NT2/D1 (cell line): ENCODE measurements at regions not wholly inside any gene's neighbourhood (a gene's known extent, or its start where the extent isn't known, plus 50 kb on each side); places are given as distances from the start of the nearest gene placed in this dataset.

Experiments
- DNase-seq: peaks from one replicate; pipeline ENCODE4 v3.0.0-alpha.2; 2011; ENCODE audit warnings: low read depth, low spot score
- H3K27me3 ChIP-seq: 2 replicates; pipeline ENCODE4 v1.6.0; 2011; ENCODE audit warnings: mild to moderate bottlenecking; ENCODE audit not compliant: insufficient read length, insufficient read depth
- H3K36me3 ChIP-seq: 2 replicates; pipeline ENCODE4 v1.6.1; 2011; ENCODE audit warnings: mild to moderate bottlenecking, low read length, mixed read lengths; ENCODE audit not compliant: insufficient read depth, insufficient read length
- H3K4me1 ChIP-seq: 2 replicates; pipeline ENCODE4 v1.5.1; 2011; ENCODE audit not compliant: insufficient read depth, insufficient read length
- H3K4me3 ChIP-seq: 2 replicates; pipeline ENCODE4 v1.5.1; 2011; ENCODE audit warnings: low read depth; ENCODE audit not compliant: insufficient read length
- H3K9ac ChIP-seq: 2 replicates; pipeline ENCODE4 v1.6.0; 2011; ENCODE audit warnings: low read depth; ENCODE audit not compliant: insufficient read length
- H3K9me3 ChIP-seq: 2 replicates; pipeline ENCODE4 v1.5.1; 2011; ENCODE audit warnings: mild to moderate bottlenecking, low read length; ENCODE audit not compliant: insufficient read depth
- SUZ12 ChIP-seq: IDR thresholded peaks from 2 replicates; pipeline ENCODE4 v1.6.1; 2011; ENCODE audit not compliant: insufficient read length, insufficient read depth; ENCODE audit errors: extremely low read depth
- YY1 ChIP-seq: IDR thresholded peaks from 2 replicates; pipeline ENCODE4 v1.6.1; 2011; ENCODE audit not compliant: insufficient read length, insufficient read depth
- ZNF274 ChIP-seq: IDR thresholded peaks from 2 replicates; pipeline ENCODE4 v1.6.1; 2011; ENCODE audit warnings: mild to moderate bottlenecking, low read depth, low read length

GRCh38 chr16:62870554-62870953 lies 834.3 kb upstream of the CDH8 start:
- Histone ChIP-seq H3K9ac (no peak overlapping the region), H3K36me3 (no peaks in the 10 kb centered on the region), H3K4me3 (no peak overlapping the region), H3K9me3 (no peaks in the 10 kb centered on the region), H3K4me1 (no peaks in the 10 kb centered on the region), H3K27me3 (no peaks in the 10 kb centered on the region)
- DNase-seq = no peak
- TF ChIP-seq SUZ12 (no peak), ZNF274 (no peak), YY1 (no peak)

GRCh38 chr16:62869837-62870236 lies 833.6 kb upstream of the CDH8 start:
- Histone ChIP-seq H3K36me3 (no peaks in the 10 kb centered on the region), H3K9me3 (no peaks in the 10 kb centered on the region), H3K4me3 (no peak overlapping the region), H3K4me1 (no peaks in the 10 kb centered on the region), H3K27me3 (no peaks in the 10 kb centered on the region), H3K9ac (no peak overlapping the region)
- DNase-seq = no peak
- no peak for TF ChIP-seq YY1
- no peak for TF ChIP-seq SUZ12
- no peak for TF ChIP-seq ZNF274

GRCh38 chr16:62863139-62863538 lies 826.9 kb upstream of the CDH8 start:
- no peak for DNase-seq
- TF ChIP-seq SUZ12 = no peak
- TF ChIP-seq YY1 = no peak
- TF ChIP-seq ZNF274 = no peak
- Histone ChIP-seq H3K36me3 (no peaks in the 10 kb centered on the region), H3K9ac (no peak overlapping the region), H3K27me3 (no peaks in the 10 kb centered on the region), H3K4me1 (no peaks in the 10 kb centered on the region), H3K9me3 (no peaks in the 10 kb centered on the region), H3K4me3 (no peak overlapping the region)

- H3K9me3 ChIP-seq = no peaks in the 10 kb centered on the region
- H3K4me1 ChIP-seq = no peaks in the 10 kb centered on the region
- TF ChIP-seq YY1 = no peak
- no peak for TF ChIP-seq SUZ12
- no peak for TF ChIP-seq ZNF274
- H3K4me3 ChIP-seq = no peak overlapping the region
- no peak for DNase-seq
- H3K36me3 ChIP-seq = no peaks in the 10 kb centered on the region
- no peak overlapping the region for H3K9ac ChIP-seq
- H3K27me3 ChIP-seq = no peaks in the 10 kb centered on the region
Measured at GRCh38 chr16:62853887-62854286, 817.6 kb upstream of the CDH8 start.

GRCh38 chr16:62846399-62847057 lies 810.3 kb upstream of the CDH8 start:
- no peaks in the 10 kb centered on the region for H3K36me3 ChIP-seq

GRCh38 chr16:62832214-62832613 lies 796.0 kb upstream of the CDH8 start:
- TF ChIP-seq SUZ12 = no peak
- no peak for TF ChIP-seq YY1
- no peak for TF ChIP-seq ZNF274
- H3K4me3 ChIP-seq = no peak overlapping the region

More at GRCh38 chr16:62846399-62847057, 810.3 kb upstream of the CDH8 start:
- TF ChIP-seq YY1 (no peak), SUZ12 (no peak), ZNF274 (no peak)
- H3K4me1 ChIP-seq = no peaks in the 10 kb centered on the region
- no peak overlapping the region for H3K4me3 ChIP-seq
- H3K9me3 ChIP-seq = no peaks in the 10 kb centered on the region
- no peak overlapping the region for H3K9ac ChIP-seq
- H3K27me3 ChIP-seq = no peaks in the 10 kb centered on the region
- DNase-seq = no peak

GRCh38 chr16:62831235-62831850 lies 795.1 kb upstream of the CDH8 start:
- H3K4me1 ChIP-seq = no peaks in the 10 kb centered on the region
- no peak for DNase-seq

More at GRCh38 chr16:62832214-62832613, 796.0 kb upstream of the CDH8 start:
- no peaks in the 10 kb centered on the region for H3K27me3 ChIP-seq
- H3K4me1 ChIP-seq = no peaks in the 10 kb centered on the region
- H3K9ac ChIP-seq = no peak overlapping the region
- DNase-seq = no peak
- no peaks in the 10 kb centered on the region for H3K9me3 ChIP-seq
- H3K36me3 ChIP-seq = no peaks in the 10 kb centered on the region

More at GRCh38 chr16:62831235-62831850, 795.1 kb upstream of the CDH8 start:
- Histone ChIP-seq H3K27me3 (no peaks in the 10 kb centered on the region), H3K9me3 (no peaks in the 10 kb centered on the region), H3K9ac (no peak overlapping the region), H3K4me3 (no peak overlapping the region), H3K36me3 (no peaks in the 10 kb centered on the region)
- no peak for TF ChIP-seq SUZ12
- TF ChIP-seq ZNF274 = no peak
- no peak for TF ChIP-seq YY1
